ENCODE measurements at regions not wholly inside any gene's neighbourhood (a gene's known extent, or its start where the extent isn't known, plus 50 kb on each side); places are given as distances from the start of the nearest gene placed in this dataset.

DNA sequence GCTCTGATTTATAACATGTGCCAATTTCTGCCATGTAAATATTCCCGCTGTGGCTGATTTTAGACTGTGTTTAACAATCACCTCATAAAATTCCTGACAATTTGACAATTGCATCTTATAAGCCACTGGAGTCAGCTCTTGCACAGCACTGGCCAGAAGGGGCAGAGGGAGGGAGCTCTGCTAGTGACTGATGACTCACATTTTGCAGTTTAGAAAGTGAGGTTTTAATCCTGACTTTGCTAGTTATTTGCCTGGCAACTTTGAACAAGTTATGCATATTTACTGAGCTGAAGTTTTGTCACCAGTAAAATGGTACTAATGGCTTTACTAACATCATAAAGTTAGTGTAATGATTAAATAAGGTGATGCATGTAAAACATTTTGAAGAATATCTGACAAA, 452.3 kb downstream of the CNTNAP4 start:
- TF ChIP-seq POLR2AphosphoS5 (IDR thresholded peaks at IDR 0.05; ENCODE audit: low read depth, low read length): no peak
- no peak for TF ChIP-seq POLR2A (IDR thresholded peaks at IDR 0.05; ENCODE audit: low read depth, low read length)
- TF ChIP-seq TAF1 (IDR thresholded peaks at IDR 0.05; ENCODE audit: borderline replicate concordance, low read depth, low read length): no peak
- DNase-seq (ENCODE audit: insufficient read length) (no peak), FAIRE-seq (no peak)

DNA sequence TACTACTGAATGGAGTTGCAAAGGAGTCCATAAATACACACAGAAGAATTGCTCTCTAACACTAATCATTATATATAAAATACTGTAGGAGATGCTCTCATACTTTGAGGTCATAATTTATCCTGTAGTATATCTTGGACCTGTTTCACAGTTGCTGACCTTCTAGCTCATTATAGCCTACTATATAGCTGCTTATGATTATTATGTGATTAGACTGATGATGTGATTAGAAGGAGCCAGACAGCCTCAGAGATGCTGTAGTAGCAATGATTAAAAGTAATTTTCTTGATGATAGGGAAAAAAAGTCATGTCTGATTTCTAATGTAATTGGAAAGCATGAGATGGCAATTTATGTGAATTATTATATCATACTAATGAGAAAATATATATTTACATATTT, 455.7 kb downstream of the CNTNAP4 start:
- no peak for FAIRE-seq
- no peak for DNase-seq (ENCODE audit: insufficient read length)
- no peak for TF ChIP-seq TAF1 (IDR thresholded peaks at IDR 0.05; ENCODE audit: borderline replicate concordance, low read depth, low read length)

DNA sequence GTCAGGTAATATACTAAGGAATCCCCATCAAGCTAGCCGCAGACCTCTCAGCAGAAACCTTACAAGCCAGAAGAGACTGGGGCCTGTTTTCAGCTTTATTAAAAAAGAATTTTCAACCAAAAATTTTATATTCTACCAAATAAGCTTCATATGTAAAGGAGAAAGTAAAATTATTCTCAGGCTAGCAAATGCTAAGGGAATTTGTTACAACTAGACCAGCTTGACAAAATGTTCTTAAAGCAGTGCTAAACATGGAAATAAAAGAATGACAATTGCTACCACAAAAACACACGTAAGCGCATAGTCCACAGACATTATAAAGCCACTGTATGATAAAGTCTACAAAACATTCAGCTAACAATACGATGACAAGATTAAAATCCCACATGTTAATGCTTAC, 449.4 kb upstream of the MON1B start:
- DNase-seq (ENCODE audit: insufficient read length): no peak
- FAIRE-seq: no peak
- no peak for TF ChIP-seq POLR2A (IDR thresholded peaks at IDR 0.05; ENCODE audit: low read depth, low read length)
- TF ChIP-seq POLR2AphosphoS5 (IDR thresholded peaks at IDR 0.05; ENCODE audit: low read depth, low read length): no peak
- TF ChIP-seq TAF1 (IDR thresholded peaks at IDR 0.05; ENCODE audit: borderline replicate concordance, low read depth, low read length): no peak

DNA sequence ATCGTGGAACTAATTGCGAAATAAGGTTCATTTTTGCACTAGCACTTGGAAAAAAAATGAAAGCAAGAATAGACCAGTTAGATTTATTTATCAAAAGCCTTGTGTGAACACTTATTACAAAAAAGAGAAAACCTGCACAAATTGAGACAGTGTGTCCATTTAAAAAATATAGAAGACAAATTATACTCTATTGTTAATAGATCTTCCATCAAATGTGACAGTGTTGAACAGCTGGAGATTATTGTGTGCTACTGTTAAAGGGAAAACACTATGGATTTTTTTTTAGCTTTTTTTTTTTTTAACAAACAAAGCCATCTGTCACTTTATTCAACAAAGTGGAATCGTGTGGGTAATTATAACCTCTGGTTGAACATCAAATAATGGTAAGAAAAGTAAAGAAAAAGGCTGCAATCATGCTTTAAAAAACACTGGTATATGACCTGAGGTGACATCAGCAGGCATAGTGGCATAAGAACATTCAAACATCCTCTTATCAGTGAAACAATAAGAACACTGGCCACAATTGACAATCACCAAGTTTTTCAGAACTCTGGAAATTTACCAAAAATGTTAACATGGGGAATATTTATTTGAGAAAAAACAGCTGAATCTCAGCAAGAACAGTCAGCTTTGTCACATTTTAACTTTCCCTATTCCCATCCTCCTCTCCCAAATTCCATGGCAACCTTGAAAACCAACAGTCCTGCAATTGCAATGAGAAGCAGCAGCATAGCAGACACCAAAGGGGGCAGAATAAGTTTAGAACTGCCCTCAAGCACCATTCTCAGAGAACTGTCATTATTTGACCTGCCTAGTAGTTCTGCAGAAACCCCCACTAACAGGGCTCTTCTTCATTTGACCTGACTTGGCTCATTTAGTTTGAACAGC, 442.3 kb upstream of the MON1B start:
- TF ChIP-seq POLR2AphosphoS5 (IDR thresholded peaks at IDR 0.05; ENCODE audit: low read depth, low read length) (no peak), POLR2A (IDR thresholded peaks at IDR 0.05; ENCODE audit: low read depth, low read length) (no peak), TAF1 (IDR thresholded peaks at IDR 0.05; ENCODE audit: borderline replicate concordance, low read depth, low read length) (no peak)
- FAIRE-seq (no peak), DNase-seq (ENCODE audit: insufficient read length) (no peak)

DNA sequence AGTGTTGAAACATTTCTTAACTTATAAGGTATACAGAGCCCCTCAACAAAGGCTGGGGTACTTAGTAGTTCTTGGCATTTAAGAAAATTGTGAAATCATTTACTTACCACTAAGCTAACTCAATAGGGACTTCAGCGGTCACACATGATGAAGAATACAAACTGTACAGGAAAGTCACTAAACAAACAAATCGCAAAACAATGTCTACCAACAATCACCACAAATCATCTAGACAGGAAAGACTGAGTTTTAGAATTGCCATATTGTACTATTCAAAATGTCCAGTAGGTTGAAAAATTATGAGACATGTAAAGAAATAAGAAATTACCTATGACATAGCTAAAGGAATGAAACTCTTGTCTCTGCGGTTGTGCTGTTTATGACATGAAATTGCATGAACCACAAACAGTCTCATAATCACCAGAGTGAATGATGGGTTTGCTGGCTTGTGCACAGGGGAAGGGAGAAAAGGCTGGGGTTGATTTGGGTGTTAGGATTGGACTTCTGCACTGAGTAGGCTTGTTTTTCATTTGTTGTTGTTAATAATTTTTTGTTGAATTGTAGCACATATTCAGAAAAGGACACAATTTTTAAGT, 441.1 kb upstream of the MON1B start:
- FAIRE-seq (no peak), DNase-seq (ENCODE audit: insufficient read length) (no peak)
- no peak for TF ChIP-seq TAF1 (IDR thresholded peaks at IDR 0.05; ENCODE audit: borderline replicate concordance, low read depth, low read length)
- no peak for TF ChIP-seq POLR2AphosphoS5 (IDR thresholded peaks at IDR 0.05; ENCODE audit: low read depth, low read length)
- TF ChIP-seq POLR2A (IDR thresholded peaks at IDR 0.05; ENCODE audit: low read depth, low read length): no peak

DNA sequence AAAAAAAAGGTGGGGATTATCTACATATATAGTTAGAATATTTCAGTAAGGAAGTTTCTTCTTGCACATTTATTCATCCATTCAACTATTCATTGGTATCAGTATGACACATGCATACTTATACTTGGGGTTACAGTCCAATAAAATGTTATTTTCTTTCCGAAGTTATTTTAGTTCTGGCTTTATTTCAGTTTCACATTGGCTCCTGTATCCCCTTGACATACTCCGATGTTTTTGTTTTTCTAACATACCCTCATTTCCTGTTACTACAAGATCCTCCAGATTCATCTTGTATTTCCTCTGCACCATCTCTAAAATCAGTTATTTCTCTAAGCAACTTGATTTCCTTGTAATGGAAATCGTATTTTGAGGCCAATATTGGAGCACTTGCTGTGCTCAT, 435.5 kb upstream of the MON1B start:
- DNase-seq (ENCODE audit: insufficient read length) (no peak), FAIRE-seq (no peak)
- TF ChIP-seq TAF1 (IDR thresholded peaks at IDR 0.05; ENCODE audit: borderline replicate concordance, low read depth, low read length) (no peak), POLR2A (IDR thresholded peaks at IDR 0.05; ENCODE audit: low read depth, low read length) (no peak), POLR2AphosphoS5 (IDR thresholded peaks at IDR 0.05; ENCODE audit: low read depth, low read length) (no peak)

DNA sequence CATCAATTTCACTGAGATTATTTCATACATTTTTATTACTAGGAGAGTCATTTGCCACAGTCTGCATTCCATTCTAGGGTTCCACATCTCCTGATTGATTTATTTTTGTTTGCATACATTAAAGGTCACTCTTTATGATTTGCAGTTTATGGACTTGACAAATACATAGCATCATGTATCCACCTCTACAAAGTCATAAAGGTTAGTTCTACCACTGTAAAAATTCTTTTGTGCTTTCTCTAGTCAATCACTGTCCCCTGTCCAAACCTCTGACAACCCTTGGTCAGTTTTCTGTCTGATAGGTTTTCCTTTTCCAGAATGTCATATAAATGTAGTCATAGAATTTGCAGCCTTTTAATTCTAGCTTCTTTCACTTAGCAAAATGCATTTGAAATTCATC, 434.6 kb upstream of the MON1B start:
- FAIRE-seq: no peak
- TF ChIP-seq POLR2AphosphoS5 (IDR thresholded peaks at IDR 0.05; ENCODE audit: low read depth, low read length) (no peak), TAF1 (IDR thresholded peaks at IDR 0.05; ENCODE audit: borderline replicate concordance, low read depth, low read length) (no peak), POLR2A (IDR thresholded peaks at IDR 0.05; ENCODE audit: low read depth, low read length) (no peak)
- DNase-seq (ENCODE audit: insufficient read length): no peak

DNA sequence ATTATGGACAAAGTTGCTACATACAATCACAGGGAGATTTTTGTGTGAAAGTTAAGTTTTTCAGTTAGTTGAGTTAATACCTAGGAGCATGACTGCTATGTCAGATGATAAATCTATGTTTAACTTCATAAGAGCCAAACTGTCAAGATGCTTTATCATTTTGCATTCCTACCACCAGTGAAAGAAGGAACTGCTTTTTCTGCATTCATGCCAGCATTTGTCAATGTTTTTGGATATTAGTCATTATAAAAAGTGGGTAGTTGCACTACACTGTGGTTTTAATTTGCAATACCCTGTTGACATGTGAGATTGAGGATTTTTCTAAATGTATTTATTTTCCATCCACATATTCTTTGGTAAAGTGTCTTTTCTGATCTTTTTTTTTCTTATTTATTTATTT, 434.0 kb upstream of the MON1B start:
- no peak for FAIRE-seq
- no peak for DNase-seq (ENCODE audit: insufficient read length)
- TF ChIP-seq TAF1 (IDR thresholded peaks at IDR 0.05; ENCODE audit: borderline replicate concordance, low read depth, low read length): no peak
- TF ChIP-seq POLR2A (IDR thresholded peaks at IDR 0.05; ENCODE audit: low read depth, low read length): no peak
- TF ChIP-seq POLR2AphosphoS5 (IDR thresholded peaks at IDR 0.05; ENCODE audit: low read depth, low read length): no peak

DNA sequence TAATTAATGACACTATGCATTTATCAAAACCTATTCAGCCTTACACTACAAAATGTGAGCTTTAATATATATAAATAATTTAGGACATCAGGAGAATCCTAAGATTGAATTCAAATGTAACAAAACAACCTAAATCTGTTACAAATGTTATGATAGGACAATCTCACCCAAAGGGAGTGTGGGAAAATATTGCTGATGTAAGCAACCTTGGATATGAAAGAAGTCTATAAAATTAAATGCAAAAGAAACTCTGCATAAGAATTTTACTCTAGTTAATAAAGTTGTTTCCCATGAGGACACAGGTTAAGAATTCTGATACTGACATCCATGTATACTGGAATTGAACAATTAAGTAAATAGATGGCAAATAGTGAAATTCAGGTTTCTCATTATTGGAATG, 424.5 kb upstream of the MON1B start:
- FAIRE-seq (no peak), DNase-seq (ENCODE audit: insufficient read length) (no peak)
- no peak for TF ChIP-seq POLR2A (IDR thresholded peaks at IDR 0.05; ENCODE audit: low read depth, low read length)
- TF ChIP-seq TAF1 (IDR thresholded peaks at IDR 0.05; ENCODE audit: borderline replicate concordance, low read depth, low read length): no peak
- TF ChIP-seq POLR2AphosphoS5 (IDR thresholded peaks at IDR 0.05; ENCODE audit: low read depth, low read length): no peak

DNA sequence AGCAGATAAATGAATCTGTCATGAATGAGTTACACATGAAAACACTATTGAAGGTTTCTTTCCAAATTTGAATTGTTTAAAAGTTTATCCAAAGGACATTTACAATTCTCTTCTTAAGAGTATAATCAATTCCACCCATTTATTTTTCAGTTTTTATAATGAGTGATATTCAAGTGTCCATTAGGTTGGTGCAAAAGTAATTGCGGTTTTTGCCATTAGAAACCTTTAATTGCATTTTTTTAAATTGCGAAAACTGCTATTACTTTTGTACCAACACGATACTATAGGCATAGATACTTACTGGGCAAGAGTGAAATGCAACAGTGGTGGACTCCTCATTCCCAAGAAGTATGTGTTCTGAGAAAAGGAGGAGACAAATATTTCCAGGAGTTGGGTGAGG, 422.7 kb upstream of the MON1B start:
- TF ChIP-seq TAF1 (IDR thresholded peaks at IDR 0.05; ENCODE audit: borderline replicate concordance, low read depth, low read length): no peak
- no peak for TF ChIP-seq POLR2AphosphoS5 (IDR thresholded peaks at IDR 0.05; ENCODE audit: low read depth, low read length)
- TF ChIP-seq POLR2A (IDR thresholded peaks at IDR 0.05; ENCODE audit: low read depth, low read length): no peak
- FAIRE-seq (no peak), DNase-seq (ENCODE audit: insufficient read length) (no peak)

DNA sequence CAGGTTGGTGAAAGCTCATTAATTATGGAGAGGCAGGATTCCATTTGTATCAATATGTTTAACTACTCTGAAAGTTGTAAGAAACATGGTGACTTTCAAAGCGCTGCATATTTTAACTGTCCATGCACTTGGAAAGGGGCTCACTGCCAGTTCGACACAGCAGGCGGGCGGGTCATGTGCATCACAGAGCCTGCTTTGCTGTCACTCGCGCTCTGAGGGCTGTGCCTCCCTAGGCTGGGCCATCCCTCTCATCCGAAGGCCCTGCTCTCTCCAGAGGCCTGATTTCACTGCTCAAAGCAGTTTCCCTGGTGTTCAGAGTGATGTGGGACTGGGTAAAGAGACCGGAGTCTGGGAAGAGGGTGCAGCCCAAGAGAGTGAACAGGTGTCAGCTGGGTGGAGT, 422.0 kb upstream of the MON1B start:
- DNase-seq (ENCODE audit: insufficient read length) (no peak), FAIRE-seq (no peak)
- TF ChIP-seq POLR2AphosphoS5 (IDR thresholded peaks at IDR 0.05; ENCODE audit: low read depth, low read length) (no peak), TAF1 (IDR thresholded peaks at IDR 0.05; ENCODE audit: borderline replicate concordance, low read depth, low read length) (no peak), POLR2A (IDR thresholded peaks at IDR 0.05; ENCODE audit: low read depth, low read length) (no peak)

DNA sequence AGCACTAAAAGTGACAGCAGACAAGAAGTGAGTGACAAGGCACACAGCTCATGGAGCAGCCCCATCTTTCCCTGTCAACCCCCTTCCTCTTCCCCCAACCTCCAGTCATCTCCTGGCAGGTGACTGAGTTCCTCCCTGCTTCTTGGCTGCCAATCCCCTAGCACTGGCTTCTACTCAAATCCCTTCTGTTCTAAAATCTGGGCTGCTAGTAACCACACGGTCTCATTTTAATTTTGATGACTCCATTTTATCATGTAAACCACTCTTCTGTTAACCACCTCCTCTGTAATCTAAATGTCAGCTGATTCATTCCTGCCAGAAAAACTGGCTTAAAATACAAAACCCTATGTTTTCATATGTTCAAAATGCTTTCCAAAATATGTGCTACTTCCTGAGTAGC, 419.8 kb upstream of the MON1B start:
- DNase-seq (ENCODE audit: insufficient read length) (no peak), FAIRE-seq (no peak)
- TF ChIP-seq POLR2AphosphoS5 (IDR thresholded peaks at IDR 0.05; ENCODE audit: low read depth, low read length): no peak
- no peak for TF ChIP-seq TAF1 (IDR thresholded peaks at IDR 0.05; ENCODE audit: borderline replicate concordance, low read depth, low read length)
- TF ChIP-seq POLR2A (IDR thresholded peaks at IDR 0.05; ENCODE audit: low read depth, low read length): no peak
